GM12873 (cell line): ENCODE measurements at regions not wholly inside any gene's neighbourhood (a gene's known extent, or its start where the extent isn't known, plus 50 kb on each side); places are given as distances from the start of the nearest gene placed in this dataset.

Experiments used
- TF ChIP-seq, protein P1 (sequence below): IDR thresholded peaks from 2 replicates; pipeline ENCODE4 v1.5.1; 2012; ENCODE audit warnings: low read depth, mild to moderate bottlenecking, moderate library complexity, low read length, control low read depth; ENCODE audit not compliant: insufficient read depth; ENCODE audit errors: missing control alignments

DNA sequence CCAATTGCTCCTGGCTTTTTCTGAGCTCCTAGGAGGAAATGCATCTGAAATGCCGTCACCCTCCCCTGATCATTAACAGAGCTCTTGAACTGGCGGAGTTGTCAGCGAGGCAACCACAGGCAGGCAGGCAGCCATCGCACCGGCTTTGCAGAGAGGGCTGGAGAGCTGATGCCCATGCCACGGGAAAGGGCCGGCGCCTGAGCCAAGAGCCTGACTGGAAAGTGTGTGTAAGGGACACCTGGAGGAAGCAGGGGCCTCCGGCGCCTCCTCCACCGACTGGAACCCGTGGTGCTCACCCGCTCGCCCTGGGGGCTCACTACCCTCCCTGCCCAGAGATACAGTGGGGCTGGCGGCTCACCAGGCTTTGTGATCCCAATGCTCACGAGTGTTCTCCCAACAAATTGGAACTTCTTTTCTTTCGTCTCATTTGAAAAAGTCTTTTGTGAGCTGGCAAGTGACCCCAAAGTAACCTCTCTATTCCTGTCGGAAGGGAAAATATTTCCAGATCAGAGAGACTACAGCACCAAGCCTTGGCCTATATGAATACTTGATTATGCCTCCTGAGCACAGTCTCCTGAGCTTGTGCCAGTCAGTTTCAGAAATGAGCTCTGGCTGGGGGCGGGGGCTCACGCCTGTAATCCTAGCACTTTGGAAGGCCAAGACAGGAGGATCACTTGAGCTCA lies 97.7 kb upstream of the SLC25A33 start:
- TF ChIP-seq, protein P1, sequence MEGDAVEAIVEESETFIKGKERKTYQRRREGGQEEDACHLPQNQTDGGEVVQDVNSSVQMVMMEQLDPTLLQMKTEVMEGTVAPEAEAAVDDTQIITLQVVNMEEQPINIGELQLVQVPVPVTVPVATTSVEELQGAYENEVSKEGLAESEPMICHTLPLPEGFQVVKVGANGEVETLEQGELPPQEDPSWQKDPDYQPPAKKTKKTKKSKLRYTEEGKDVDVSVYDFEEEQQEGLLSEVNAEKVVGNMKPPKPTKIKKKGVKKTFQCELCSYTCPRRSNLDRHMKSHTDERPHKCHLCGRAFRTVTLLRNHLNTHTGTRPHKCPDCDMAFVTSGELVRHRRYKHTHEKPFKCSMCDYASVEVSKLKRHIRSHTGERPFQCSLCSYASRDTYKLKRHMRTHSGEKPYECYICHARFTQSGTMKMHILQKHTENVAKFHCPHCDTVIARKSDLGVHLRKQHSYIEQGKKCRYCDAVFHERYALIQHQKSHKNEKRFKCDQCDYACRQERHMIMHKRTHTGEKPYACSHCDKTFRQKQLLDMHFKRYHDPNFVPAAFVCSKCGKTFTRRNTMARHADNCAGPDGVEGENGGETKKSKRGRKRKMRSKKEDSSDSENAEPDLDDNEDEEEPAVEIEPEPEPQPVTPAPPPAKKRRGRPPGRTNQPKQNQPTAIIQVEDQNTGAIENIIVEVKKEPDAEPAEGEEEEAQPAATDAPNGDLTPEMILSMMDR = no peak

DNA sequence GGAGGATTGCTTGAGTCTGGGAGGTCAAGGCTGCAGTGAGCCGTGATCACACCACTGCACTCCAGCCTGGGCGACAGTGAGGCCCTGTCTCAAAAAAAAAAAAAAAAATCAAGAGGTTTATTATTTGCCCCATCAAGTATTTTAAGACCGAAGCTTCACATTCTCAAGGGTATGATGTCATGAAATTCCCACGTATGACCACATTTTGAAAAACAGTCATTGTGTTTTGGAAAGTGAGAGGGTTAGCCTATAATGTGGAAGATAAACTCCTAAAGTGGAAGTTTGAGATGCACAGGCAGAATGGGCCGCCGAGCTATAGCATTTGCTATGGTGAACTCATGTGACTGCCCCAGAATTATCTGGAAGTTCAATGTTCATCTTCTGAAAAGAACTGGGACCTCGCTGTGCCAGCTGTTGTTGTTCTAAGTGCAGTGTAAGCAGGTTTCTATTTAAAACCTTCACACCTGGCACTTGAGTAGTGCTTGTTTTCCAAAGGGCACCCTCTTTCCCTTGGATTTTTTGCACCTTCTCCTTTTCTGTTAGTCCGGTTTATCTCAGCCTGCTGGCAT lies 96.9 kb upstream of the SLC25A33 start:
- TF ChIP-seq, protein P1 = no peak

DNA sequence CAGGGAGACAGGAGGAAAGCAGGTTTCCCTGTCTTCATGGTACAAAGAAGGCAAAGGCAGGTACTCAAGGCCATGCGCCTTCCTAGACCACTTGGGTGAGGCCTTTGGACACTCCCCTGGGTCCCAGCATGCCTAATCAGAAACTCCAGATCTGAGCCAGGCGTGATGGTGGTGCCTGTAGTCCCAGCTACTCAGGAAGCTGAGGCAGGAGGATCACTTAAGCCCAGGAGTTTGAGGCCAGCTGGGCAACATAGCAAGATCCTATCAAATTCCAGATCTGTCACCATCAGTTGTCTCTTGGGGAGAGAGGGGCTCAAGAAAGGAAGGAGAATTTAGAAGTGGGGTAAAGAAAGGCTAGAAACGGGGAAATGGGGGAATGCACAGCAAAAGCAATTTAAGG lies 96.3 kb upstream of the SLC25A33 start:
- TF ChIP-seq, protein P1 = no peak

DNA sequence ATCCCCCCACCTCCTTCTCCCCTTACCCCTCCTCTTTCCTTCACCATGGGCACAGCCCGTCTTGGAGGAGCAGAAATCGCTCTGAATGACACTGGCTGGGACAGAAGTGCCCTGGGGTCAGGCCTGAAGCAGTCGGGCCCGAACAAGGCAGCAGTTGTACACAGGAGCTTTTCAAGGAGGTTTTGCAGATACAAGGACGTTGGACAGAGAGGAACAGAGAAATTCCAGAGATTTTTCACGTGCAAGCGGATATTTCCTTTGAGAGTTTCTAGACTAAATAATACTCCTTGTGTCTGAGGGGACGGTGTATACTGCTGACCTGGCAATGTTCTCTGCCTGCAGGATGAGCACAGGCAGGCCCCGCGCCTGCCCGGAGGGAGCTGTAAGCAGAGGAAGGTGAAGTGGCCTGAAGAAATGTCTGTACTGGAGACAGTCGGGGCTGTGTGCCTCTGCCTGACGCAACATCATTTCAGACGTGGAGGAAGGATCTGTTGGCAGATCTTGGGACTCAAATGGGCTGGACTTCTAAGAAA lies 95.3 kb upstream of the SLC25A33 start:
- TF ChIP-seq, protein P1 = no peak

DNA sequence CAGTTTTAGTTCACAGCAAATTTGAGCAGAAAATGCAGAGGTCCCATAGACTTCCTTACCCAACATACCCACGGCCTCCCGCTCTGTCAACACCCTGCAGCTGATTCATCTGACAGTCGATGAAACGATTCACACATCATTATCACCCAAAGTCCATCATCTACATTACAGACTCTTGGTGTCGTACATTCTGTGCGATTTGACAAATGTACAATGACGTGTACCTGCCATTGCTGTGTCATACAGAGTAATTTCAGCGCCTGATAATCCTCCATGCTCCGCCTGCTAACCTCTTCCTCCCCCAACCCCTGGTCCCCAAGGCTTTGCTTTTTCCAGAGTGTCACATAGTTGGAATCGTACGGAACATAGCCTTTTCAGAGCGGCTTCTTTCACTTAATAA lies 94.7 kb upstream of the SLC25A33 start:
- TF ChIP-seq, protein P1 = no peak

DNA sequence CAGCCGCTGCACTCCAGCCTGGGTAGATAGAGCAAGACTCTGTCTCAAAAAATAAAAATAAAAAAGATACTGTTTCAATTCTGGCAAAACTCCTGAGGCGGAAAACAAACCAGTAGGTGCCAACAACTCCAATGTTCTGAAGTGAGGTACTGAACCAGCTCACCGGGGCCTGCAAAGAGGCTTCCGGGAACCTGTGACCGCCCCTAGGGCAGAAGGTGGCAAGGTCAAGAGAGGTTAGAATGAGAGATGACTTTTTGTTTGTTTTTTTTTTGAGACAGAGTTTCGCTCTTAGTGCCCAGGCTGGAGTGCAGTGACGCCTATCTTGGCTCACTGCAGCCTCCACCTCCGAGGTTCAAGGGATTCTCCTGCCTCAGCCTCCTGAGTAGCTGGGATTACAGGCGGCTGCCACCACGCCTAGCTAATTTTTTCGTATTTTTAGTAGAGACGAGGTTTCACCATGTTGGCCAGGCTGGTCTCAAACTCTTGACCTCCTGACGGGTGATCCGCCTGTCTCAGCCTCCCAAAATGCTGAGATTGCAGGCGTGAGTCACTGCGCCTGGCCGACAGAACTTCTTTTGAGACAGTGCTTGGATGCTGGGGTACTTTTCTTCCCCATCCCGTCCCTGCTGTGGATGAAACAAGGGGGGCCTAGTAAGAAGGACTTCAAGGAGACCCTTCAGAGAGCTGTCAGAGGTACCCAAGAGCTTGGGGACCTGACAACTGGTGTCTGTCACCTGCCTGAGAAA lies 91.9 kb upstream of the SLC25A33 start:
- TF ChIP-seq, protein P1 = no peak

DNA sequence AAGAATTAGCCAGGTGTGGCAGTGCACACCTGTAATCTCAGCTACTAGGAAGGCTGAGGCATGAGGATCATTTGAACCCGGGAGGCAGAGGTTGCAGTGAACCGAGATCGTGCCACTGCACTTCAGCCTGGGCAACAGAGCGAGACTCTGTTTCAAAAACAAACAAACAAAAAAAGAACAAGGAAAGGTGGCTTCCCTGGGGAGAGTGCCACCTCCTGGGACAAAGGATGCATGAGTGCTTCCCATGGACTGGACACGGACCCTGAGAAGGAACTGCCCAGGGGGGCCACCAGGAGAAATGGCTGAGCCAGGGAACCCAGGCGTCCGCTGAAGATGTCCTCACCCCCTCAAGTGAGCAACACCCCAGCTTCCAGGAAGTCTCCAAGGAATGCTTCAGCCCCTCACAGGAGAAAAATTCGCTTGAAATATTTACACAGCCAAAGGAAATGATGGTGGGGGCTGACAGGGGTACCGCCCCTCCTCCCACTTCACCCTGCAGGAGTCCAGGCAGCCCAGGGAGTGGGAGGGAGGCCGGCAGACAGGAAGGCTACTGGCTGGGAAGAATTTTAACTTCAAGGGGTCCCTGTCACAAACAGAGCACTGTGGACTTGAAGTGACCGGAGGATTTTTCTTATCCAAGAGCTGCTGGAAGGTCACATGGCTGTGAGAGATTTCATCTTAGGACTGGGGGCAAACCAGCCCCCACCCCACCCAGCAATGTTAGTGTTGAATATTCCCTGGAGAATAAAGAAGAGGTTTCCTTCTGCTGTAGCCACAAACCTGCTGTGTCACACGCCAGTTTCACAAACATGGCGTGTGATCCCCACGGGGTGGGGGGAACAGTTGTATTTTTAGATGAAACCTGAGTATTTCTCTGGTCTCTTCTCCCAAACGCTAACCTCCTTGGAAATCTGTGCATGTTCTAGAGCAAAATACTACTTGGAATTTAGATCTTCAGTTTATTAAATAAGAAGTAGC lies 90.8 kb upstream of the SLC25A33 start:
- TF ChIP-seq, protein P1 = no peak
